HepG2 (cell line): ENCODE measurements at regions not wholly inside any gene's neighbourhood (a gene's known extent, or its start where the extent isn't known, plus 50 kb on each side); places are given as distances from the start of the nearest gene placed in this dataset.

Experiments
- ATAC-seq: fragments of 200-7000 bp; cut with Tn5 transposase; 3 replicates; pipeline ENCODE4 v1.9.1; 2020; ENCODE audit warnings: mild to moderate bottlenecking, moderate library complexity
- BruUV-seq: library from RNA; stranded (reverse); fragments of 400-500 nt; replicated peaks from 2 replicates; lab custom pipeline; 2021; lab: Mats Ljungman, UMichigan
- CTCF ChIA-PET: fragments of 300-600 bp; formaldehyde crosslinking; extraction: SDS; loops from one replicate; lab custom pipeline; 2021; ENCODE audit warnings: low total read pairs, inconsistent platforms, low intra/inter-chr PET ratio; lab: Yijun Ruan, JAX
- POLR2A ChIA-PET: fragments of 350-600 bp; sonication (Branson Sonifier 250); formaldehyde crosslinking; loops from one replicate; lab custom pipeline; 2020; ENCODE audit warnings: antibody characterized with exemption, inconsistent platforms; lab: Yijun Ruan, JAX
- DNase-seq: peaks from one replicate; pipeline ENCODE4 v3.0.0-alpha.2; 2015; ENCODE audit warnings: low spot score
- FAIRE-seq: peaks from 3 replicates; lab custom pipeline; 2011; peaks lifted over from hg19 to GRCh38; lab: Jason Lieb, UNC
- H2AFZ ChIP-seq: one replicate; pipeline ENCODE4 v1.6.1; 2011; ENCODE audit warnings: low read length, inconsistent platforms
- H3K27ac ChIP-seq: fragments of 300-600 bp; 3 replicates; pipeline ENCODE4 v1.8.0; 2011; ENCODE audit warnings: mixed run types, mild to moderate bottlenecking, mixed read lengths, low read length, inconsistent platforms; ENCODE audit not compliant: insufficient read depth; ENCODE audit errors: extremely low read length
- H3K27me3 ChIP-seq, 2 experiments: fragments of 200-600 bp in 1 of 2; 2 replicates in 1 of 2; 3 replicates in 1 of 2; pipeline versions ENCODE4 v1.6.0 to v1.8.0; 2011; ENCODE audit warnings: low read length in 2 of 2, mild to moderate bottlenecking in 2 of 2, moderate library complexity in 2 of 2, inconsistent platforms in 1 of 2; ENCODE audit not compliant: insufficient read depth in 2 of 2, control insufficient read depth in 1 of 2
- H3K36me3 ChIP-seq, 2 experiments: fragments of 200-600 bp in 1 of 2; replicated peaks in 1 of 2; 2 replicates in 1 of 2; 3 replicates in 1 of 2; pipeline versions ENCODE4 v1.5.1 to v1.8.0; 2011; ENCODE audit warnings: low read length in 2 of 2, inconsistent platforms in 1 of 2; ENCODE audit not compliant: insufficient read depth in 2 of 2, control insufficient read depth in 1 of 2
- H3K4me1 ChIP-seq: 2 replicates; pipeline ENCODE4 v1.5.1; 2012; ENCODE audit warnings: low read length, inconsistent platforms; ENCODE audit not compliant: insufficient read depth
- H3K4me2 ChIP-seq: 2 replicates; pipeline ENCODE4 v1.6.0; 2011; ENCODE audit warnings: low read depth, low read length, inconsistent platforms
- H3K4me3 ChIP-seq, 3 experiments: fragments of 200-600 bp in 1 of 3; sonication (generic), shearing (Covaris generic) in 1 of 3; replicated peaks in 1 of 3; 2 replicates each; pipeline ENCODE4 v1.5.1; 2011 to 2016; ENCODE audit warnings: low read length in 3 of 3, inconsistent platforms in 2 of 3, low read depth in 2 of 3, mild to moderate bottlenecking in 2 of 3, control low read depth in 1 of 3, mixed read lengths in 1 of 3; ENCODE audit not compliant: insufficient read depth in 1 of 3
- H3K79me2 ChIP-seq: one replicate; pipeline ENCODE4 v1.6.1; 2011; ENCODE audit warnings: low read length, inconsistent platforms; ENCODE audit not compliant: insufficient read depth
- H3K9ac ChIP-seq: 2 replicates; pipeline ENCODE4 v1.6.0; 2011; ENCODE audit warnings: mild to moderate bottlenecking, low read depth, low read length, inconsistent platforms; ENCODE audit not compliant: insufficient read depth
- H3K9me3 ChIP-seq: 2 replicates; pipeline ENCODE4 v1.5.1; 2012; ENCODE audit warnings: mild to moderate bottlenecking, low read length
- H4K20me1 ChIP-seq: 2 replicates; pipeline ENCODE4 v1.6.0; 2011; ENCODE audit warnings: inconsistent platforms, mild to moderate bottlenecking, low read length, moderate library complexity; ENCODE audit not compliant: insufficient read depth
- ASH2L ChIP-seq: fragments of 300-600, 200-600 bp; sonication (generic); IDR thresholded peaks from 2 replicates; pipeline ENCODE4 v1.7.0; 2017; ENCODE audit warnings: low read depth, mild to moderate bottlenecking, moderate library complexity, mixed read lengths, low read length; ENCODE audit not compliant: insufficient read length
- CEBPB ChIP-seq: IDR thresholded peaks from 2 replicates; pipeline ENCODE4 v1.6.1; 2011; ENCODE audit warnings: low read depth, low read length, improper control_type of control experiment, borderline replicate concordance
- CEBPG ChIP-seq: IDR thresholded peaks from 2 replicates; pipeline ENCODE4 v1.6.1; 2016
- FOSL2 ChIP-seq: sonication (generic); formaldehyde crosslinking; IDR thresholded peaks from 2 replicates; pipeline ENCODE4 v1.4.0; 2020; ENCODE audit warnings: missing genetic modification reagents
- FOXA3 ChIP-seq: IDR thresholded peaks from 2 replicates; pipeline ENCODE4 v1.6.1; 2016; ENCODE audit warnings: missing genetic modification reagents, missing compliant biosample characterization
- GFI1 ChIP-seq: sonication (generic); formaldehyde crosslinking; IDR thresholded peaks from 2 replicates; pipeline ENCODE4 v1.5.0; 2020; ENCODE audit warnings: missing genetic modification reagents, mild to moderate bottlenecking, borderline replicate concordance
- HMG20A ChIP-seq: IDR thresholded peaks from 2 replicates; pipeline ENCODE4 v1.6.1; 2016; ENCODE audit warnings: borderline replicate concordance
- KAT2B ChIP-seq: fragments of 150-350 bp; IDR thresholded peaks from 2 replicates; pipeline ENCODE4 v1.6.1; 2014; ENCODE audit warnings: low read depth, low read length, borderline replicate concordance
- KDM1A ChIP-seq: IDR thresholded peaks from 2 replicates; pipeline ENCODE4 v1.6.1; 2016; ENCODE audit warnings: missing compliant biosample characterization
- KDM5B ChIP-seq: sonication (generic); formaldehyde crosslinking; IDR thresholded peaks from 2 replicates; pipeline ENCODE4 v1.4.0; 2020; ENCODE audit warnings: missing genetic modification reagents, mild to moderate bottlenecking, borderline replicate concordance
- MTA3 ChIP-seq: sonication (generic); formaldehyde crosslinking; IDR thresholded peaks from 2 replicates; pipeline ENCODE4 v1.4.0; 2020; ENCODE audit warnings: missing genetic modification reagents
- MYC ChIP-seq: sonication (generic); formaldehyde crosslinking; IDR thresholded peaks from 2 replicates; pipeline ENCODE4 v1.9.0; 2021; ENCODE audit warnings: missing genetic modification reagents, borderline replicate concordance
- PITX1 ChIP-seq: sonication (generic); formaldehyde crosslinking; IDR thresholded peaks from 2 replicates; pipeline ENCODE4 v1.5.1; 2020; ENCODE audit warnings: mild to moderate bottlenecking, missing genetic modification reagents
- POGZ ChIP-seq: sonication (generic); formaldehyde crosslinking; IDR thresholded peaks from 2 replicates; pipeline ENCODE4 v1.4.0; 2020; ENCODE audit warnings: mild to moderate bottlenecking, missing genetic modification reagents
- SIX1 ChIP-seq: sonication (generic); formaldehyde crosslinking; IDR thresholded peaks from 2 replicates; pipeline ENCODE4 v1.4.0; 2020; ENCODE audit warnings: missing genetic modification reagents, borderline replicate concordance
- TMF1 ChIP-seq: sonication (generic); formaldehyde crosslinking; IDR thresholded peaks from 2 replicates; pipeline ENCODE4 v1.8.1; 2022; ENCODE audit warnings: low read depth, missing genetic modification reagents
- ZFP41 ChIP-seq: sonication (generic); formaldehyde crosslinking; IDR thresholded peaks from 2 replicates; pipeline ENCODE4 v1.4.0; 2020; ENCODE audit warnings: mild to moderate bottlenecking, missing genetic modification reagents, borderline replicate concordance
- ZNF143 ChIP-seq: sonication (generic); formaldehyde crosslinking; IDR thresholded peaks from 2 replicates; pipeline ENCODE4 v1.4.0; 2020; ENCODE audit warnings: missing genetic modification reagents
- ZNF24 ChIP-seq: fragments of 450-650 bp; IDR thresholded peaks from 2 replicates; pipeline ENCODE4 v1.6.1; 2017; ENCODE audit warnings: antibody characterized with exemption, mild to moderate bottlenecking
- ZNF326 ChIP-seq: sonication (generic); formaldehyde crosslinking; IDR thresholded peaks from 2 replicates; pipeline ENCODE4 v1.4.0; 2020; ENCODE audit warnings: missing genetic modification reagents, borderline replicate concordance
- ZNF549 ChIP-seq: sonication (generic); formaldehyde crosslinking; IDR thresholded peaks from 2 replicates; pipeline ENCODE4 v1.5.0; 2020; ENCODE audit warnings: missing genetic modification reagents
- ZNF556 ChIP-seq: sonication (generic); formaldehyde crosslinking; IDR thresholded peaks from 2 replicates; pipeline ENCODE4 v1.4.0; 2020; ENCODE audit warnings: mild to moderate bottlenecking, missing genetic modification reagents, borderline replicate concordance
- ZNF772 ChIP-seq: sonication (generic); formaldehyde crosslinking; IDR thresholded peaks from 2 replicates; pipeline ENCODE4 v1.5.0; 2020; ENCODE audit warnings: mild to moderate bottlenecking, missing genetic modification reagents
- ZNF816 ChIP-seq: sonication (generic); formaldehyde crosslinking; IDR thresholded peaks from 2 replicates; pipeline ENCODE4 v1.8.0; 2022; ENCODE audit warnings: missing genetic modification reagents, mild to moderate bottlenecking, borderline replicate concordance
- WGBS: methylation state at CpG from one replicate; pipeline ENCODE4 v1.1.6; 2017; ENCODE audit warnings: low lambda C conversion rate; 5-methylcytosine and 5-hydroxymethylcytosine counted together
- in situ Hi-C: cut with HindIII; loops from 2 replicates; pipeline ENCODE4 v1.10.0; 2017; ENCODE audit warnings: low pct_unique_long_range_greater_than_20kb; ENCODE audit not compliant: extremely low pct_ligation_motif_present
- intact Hi-C: fragments of 100-400 bp; cut with micrococcal nuclease; formaldehyde crosslinking; loops from one replicate; pipeline ENCODE4 v1.10.0; 2022; ENCODE audit not compliant: unreplicated experiment
- TF ChIP-seq, protein P1 (sequence below): sonication (generic); formaldehyde crosslinking; IDR thresholded peaks from 2 replicates; pipeline ENCODE4 v1.4.0; 2020; ENCODE audit warnings: mild to moderate bottlenecking, missing genetic modification reagents
- TF ChIP-seq, protein P2 (sequence below): sonication (generic); formaldehyde crosslinking; IDR thresholded peaks from 2 replicates; pipeline ENCODE4 v1.4.0; 2020; ENCODE audit warnings: missing genetic modification reagents; ENCODE audit errors: not compliant biosample characterization
- TF ChIP-seq, protein P3 (sequence below): sonication (generic); formaldehyde crosslinking; IDR thresholded peaks from 2 replicates; pipeline ENCODE4 v1.8.0; 2022; ENCODE audit warnings: missing genetic modification reagents, low read depth, mild to moderate bottlenecking, borderline replicate concordance

DNA sequence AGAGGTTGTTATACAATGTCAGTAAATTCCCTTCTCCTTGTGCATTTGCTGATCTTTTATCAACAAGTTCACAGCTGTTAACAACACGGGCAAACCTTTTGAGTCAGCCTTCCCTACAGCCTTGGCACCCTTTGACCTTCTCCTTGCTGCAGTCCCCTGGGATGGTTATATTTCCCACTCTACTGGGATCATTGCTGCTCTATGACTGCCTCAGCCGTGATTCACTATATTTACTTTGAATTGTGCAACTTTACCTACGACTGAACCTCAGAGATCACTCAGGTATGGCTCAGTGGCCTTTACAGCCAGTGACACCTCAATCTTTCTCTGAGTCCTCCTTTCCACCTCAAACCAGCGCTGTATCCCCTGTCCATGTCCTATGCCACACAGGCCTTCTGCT, 1293.3 kb downstream of the EPHA7 start:
- Histone ChIP-seq H3K79me2 (no peaks in the 10 kb centered on the region), H3K36me3 (no peaks in the 10 kb centered on the region), H3K4me3 (no peak overlapping the region), H3K27me3 (no peaks in the 10 kb centered on the region), H3K9ac (no peak overlapping the region), H3K4me1 (no peaks in the 10 kb centered on the region), H2AFZ (no peak overlapping the region), H3K27ac (no peak overlapping the region), H3K9me3 (no peaks in the 10 kb centered on the region), H3K4me2 (no peak overlapping the region), H4K20me1 (no peaks in the 10 kb centered on the region)
- in situ Hi-C loops = loop anchor here (10.0 kb wide), 1 partner anchor 519 kb away; no protein-coding TSS in a partner anchor
- CTCF ChIA-PET = no interaction called here
- FAIRE-seq = no peak
- POLR2A ChIA-PET = no interaction called here
- intact Hi-C loops = no loop called here
- WGBS = 12% methylated on average over 4 of the region's 4 CpGs
- ATAC-seq = peak; percentile 68
- BruUV-seq = no TSS peak
- TF ChIP-seq ZNF549 (CRISPR knock-in tag) (no peak), HMG20A (CRISPR knock-in tag) (no peak), GFI1 (CRISPR knock-in tag) (peak; percentile 57), ZFP41 (no peak), PITX1 (no peak), ZNF816 (CRISPR knock-in tag) (no peak), ZNF143 (no peak), ASH2L (no peak), ZNF772 (CRISPR knock-in tag) (no peak), KAT2B (no peak), MYC (CRISPR knock-in tag) (no peak), SIX1 (no peak), CEBPB (peak; percentile 61; the same call in 1 of the 2 replicates), TMF1 (CRISPR knock-in tag) (no peak), FOSL2 (CRISPR knock-in tag) (peak; percentile 84), ZNF24 (no peak), MTA3 (CRISPR knock-in tag) (no peak), ZNF326 (no peak), KDM5B (no peak), CEBPG (peak; percentile 48), FOXA3 (CRISPR knock-in tag) (0 out of 2 replicates have a peak, but pooled peaks have one; percentile 17), POGZ (no peak), ZNF556 (CRISPR knock-in tag) (no peak), KDM1A (CRISPR knock-in tag) (no peak)
- TF ChIP-seq, protein P1, sequence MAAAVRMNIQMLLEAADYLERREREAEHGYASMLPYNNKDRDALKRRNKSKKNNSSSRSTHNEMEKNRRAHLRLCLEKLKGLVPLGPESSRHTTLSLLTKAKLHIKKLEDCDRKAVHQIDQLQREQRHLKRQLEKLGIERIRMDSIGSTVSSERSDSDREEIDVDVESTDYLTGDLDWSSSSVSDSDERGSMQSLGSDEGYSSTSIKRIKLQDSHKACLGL = no peak
- TF ChIP-seq, protein P2, sequence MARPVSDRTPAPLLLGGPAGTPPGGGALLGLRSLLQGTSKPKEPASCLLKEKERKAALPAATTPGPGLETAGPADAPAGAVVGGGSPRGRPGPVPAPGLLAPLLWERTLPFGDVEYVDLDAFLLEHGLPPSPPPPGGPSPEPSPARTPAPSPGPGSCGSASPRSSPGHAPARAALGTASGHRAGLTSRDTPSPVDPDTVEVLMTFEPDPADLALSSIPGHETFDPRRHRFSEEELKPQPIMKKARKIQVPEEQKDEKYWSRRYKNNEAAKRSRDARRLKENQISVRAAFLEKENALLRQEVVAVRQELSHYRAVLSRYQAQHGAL (CRISPR knock-in tag) = no peak
- TF ChIP-seq, protein P3, sequence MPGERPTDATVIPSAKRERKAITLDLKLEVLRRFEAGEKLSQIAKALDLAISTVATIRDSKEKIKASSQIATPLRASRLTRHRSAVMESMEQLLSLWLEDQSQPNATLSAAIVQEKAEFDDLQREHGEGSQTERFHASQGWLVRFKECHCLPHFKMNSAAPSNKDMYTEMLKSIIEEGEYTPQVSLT (CRISPR knock-in tag) = no peak
- DNase-seq = peak; percentile 15
